ENCODE measurements at regions not wholly inside any gene's neighbourhood (a gene's known extent, or its start where the extent isn't known, plus 50 kb on each side); places are given as distances from the start of the nearest gene placed in this dataset.

- H3K4ac ChIP-seq (replicated peaks; ENCODE audit: insufficient read length, low read depth, low read length) = no peak overlapping the region
- no peaks in the 10 kb centered on the region for H3K79me1 ChIP-seq (ENCODE audit: low read depth, low read length)
- no peak overlapping the region for H2BK20ac ChIP-seq (ENCODE audit: low read length)
- no peak overlapping the region for H4K91ac ChIP-seq (replicated peaks; ENCODE audit: insufficient read length, low read length)
- no peak overlapping the region for H2BK15ac ChIP-seq (ENCODE audit: low read length)
- no peak overlapping the region for H3K14ac ChIP-seq (ENCODE audit: insufficient read length)
- no peak overlapping the region; a peak in 1 of 7 replicates for H3K9ac ChIP-seq (replicated peaks in 1 of 4; ENCODE audit: extremely low read depth in 1 of 4, low read depth in 3 of 4, low read length in 3 of 4)
- peaks cover 4 to 7% of the 10 kb centered on the region in 2 experiments; a peak in 1 of 4 replicates for H3K9me3 ChIP-seq (ENCODE audit: insufficient read depth in 2 of 2, low read depth in 1 of 2, low read length in 1 of 2)
- H4K5ac ChIP-seq (ENCODE audit: insufficient read length, low read depth, low read length) = no peak overlapping the region
- H3K56ac ChIP-seq (replicated peaks; ENCODE audit: insufficient read length, low read depth, low read length) = no peak overlapping the region
- H2BK5ac ChIP-seq (ENCODE audit: low read depth, low read length) = no peak overlapping the region
- H2BK120ac ChIP-seq (replicated peaks; ENCODE audit: low read depth, low read length) = no peak overlapping the region
- no peak overlapping the region for H3K27ac ChIP-seq (ENCODE audit: low read depth, low read length)
- H2AFZ ChIP-seq (ENCODE audit: low read length) = no peak overlapping the region
- H3K4me3 ChIP-seq (ENCODE audit: extremely low read depth in 1 of 4, insufficient read depth in 2 of 4, low read depth in 3 of 4, low read length in 4 of 4) = no peak overlapping the region
- DNase-seq (ENCODE audit: low read depth in 1 of 2, low spot score in 2 of 2) (no peak), FAIRE-seq (no peak)
- no peaks in the 10 kb centered on the region for H3K27me3 ChIP-seq (replicated peaks in 1 of 4; ENCODE audit: control insufficient read depth in 3 of 4, extremely low read depth in 1 of 4, insufficient read depth in 3 of 4, low read length in 3 of 4)
- no peaks in the 10 kb centered on the region for H3K4me1 ChIP-seq (replicated peaks in 1 of 4; ENCODE audit: control insufficient read depth in 3 of 4, insufficient read depth in 4 of 4, low read length in 3 of 4)
- H3K79me2 ChIP-seq (ENCODE audit: control insufficient read depth in 1 of 2, insufficient read depth in 2 of 2, low read length in 2 of 2) = no peaks in the 10 kb centered on the region
- no peaks in the 10 kb centered on the region for H3K36me3 ChIP-seq (ENCODE audit: control insufficient read depth in 2 of 4, insufficient read depth in 4 of 4, low read length in 3 of 4)
- no peak overlapping the region for H3K4me2 ChIP-seq (ENCODE audit: insufficient read depth in 1 of 2, low read depth in 2 of 2, low read length in 2 of 2)
- no peak overlapping the region for H4K8ac ChIP-seq (ENCODE audit: extremely low read depth, insufficient read depth, low read length)
- no peak overlapping the region for H3K18ac ChIP-seq (ENCODE audit: extremely low read depth, low read length)
- H2AK5ac ChIP-seq (ENCODE audit: low read depth, low read length) = no peak overlapping the region
- TF ChIP-seq SUZ12 (IDR thresholded peaks at IDR 0.05; ENCODE audit: low read length) (no peak), MAX (IDR thresholded peaks at IDR 0.05) (no peak), CTBP2 (IDR thresholded peaks at IDR 0.05; ENCODE audit: borderline replicate concordance, insufficient read depth, insufficient read length, low read length) (no peak), GABPA (IDR thresholded peaks at IDR 0.05; ENCODE audit: borderline replicate concordance, insufficient read depth, low read length) (no peak), ZNF274 (IDR thresholded peaks at IDR 0.05; ENCODE audit: borderline replicate concordance, extremely low read depth, low read length) (no peak), BCL11A (IDR thresholded peaks at IDR 0.05; ENCODE audit: low read depth in 2 of 2, low read length in 2 of 2) (no peak), ATF3 (IDR thresholded peaks at IDR 0.05; ENCODE audit: insufficient read depth, low read depth, low read length) (no peak), SAP30 (IDR thresholded peaks at IDR 0.05; ENCODE audit: insufficient read depth, insufficient replicate concordance, low read length) (no peak), CBX8 (IDR thresholded peaks at IDR 0.05; ENCODE audit: borderline replicate concordance, low read depth, low read length) (no peak), SP4 (IDR thresholded peaks at IDR 0.05; ENCODE audit: low read length) (no peak), TBP (IDR thresholded peaks at IDR 0.05; ENCODE audit: low read depth, low read length) (no peak), TAF1 (IDR thresholded peaks at IDR 0.05; ENCODE audit: low read depth, low read length) (no peak), EP300 (IDR thresholded peaks at IDR 0.05; ENCODE audit: borderline replicate concordance in 1 of 2, low read depth in 2 of 2, low read length in 2 of 2) (no peak), RNF2 (IDR thresholded peaks at IDR 0.05; ENCODE audit: borderline replicate concordance, low read depth, low read length, missing control alignments, poor library complexity, severe bottlenecking) (no peak)
- no peak overlapping the region for H3K23ac ChIP-seq (ENCODE audit: insufficient read length)
- H3K23me2 ChIP-seq (ENCODE audit: low read depth, low read length) = no peaks in the 10 kb centered on the region
- ChIA-PET POLR2A (ENCODE audit: partially characterized antibody) (no interaction called here), CTCF (ENCODE audit: partially characterized antibody) (no interaction called here)
- no peaks in the 10 kb centered on the region for H4K20me1 ChIP-seq (replicated peaks in 1 of 2; ENCODE audit: control insufficient read depth in 1 of 2, insufficient read depth in 2 of 2, low read length in 2 of 2)
- H2BK12ac ChIP-seq (ENCODE audit: low read depth, low read length) = no peak overlapping the region
Measured at GRCh38 chr9:79382044-79382443, 189.7 kb upstream of the TLE4 start.
